ENCODE measurements at regions not wholly inside any gene's neighbourhood (a gene's known extent, or its start where the extent isn't known, plus 50 kb on each side); places are given as distances from the start of the nearest gene placed in this dataset.

- Histone ChIP-seq H3K27me3 (ENCODE audit: control insufficient read depth, insufficient read depth, low read length) (no peaks in the 10 kb centered on the region), H3K4me1 (ENCODE audit: control insufficient read depth, insufficient read depth, low read length) (peaks cover 9% of the 10 kb centered on the region), H3K4me3 (ENCODE audit: low read depth, low read length) (no peak overlapping the region), H3K27ac (ENCODE audit: low read depth, low read length) (no peak overlapping the region), H3K9me3 (ENCODE audit: control insufficient read depth, insufficient read depth, low read length) (no peaks in the 10 kb centered on the region), H3K9ac (ENCODE audit: low read depth, low read length) (no peak overlapping the region), H3K36me3 (ENCODE audit: control insufficient read depth, insufficient read depth, low read length) (no peaks in the 10 kb centered on the region)
Observed at GRCh38 chr14:51561141-51561540, 90.6 kb upstream of the FRMD6 start.

- Histone ChIP-seq H3K27ac (ENCODE audit: low read depth, low read length) (no peak overlapping the region), H3K9me3 (ENCODE audit: control insufficient read depth, insufficient read depth, low read length) (no peaks in the 10 kb centered on the region), H3K36me3 (ENCODE audit: control insufficient read depth, insufficient read depth, low read length) (no peaks in the 10 kb centered on the region), H3K4me3 (ENCODE audit: low read depth, low read length) (no peak overlapping the region), H3K4me1 (ENCODE audit: control insufficient read depth, insufficient read depth, low read length) (peaks cover 9% of the 10 kb centered on the region), H3K9ac (ENCODE audit: low read depth, low read length) (no peak overlapping the region), H3K27me3 (ENCODE audit: control insufficient read depth, insufficient read depth, low read length) (no peaks in the 10 kb centered on the region)
Observed at GRCh38 chr14:51562816-51563215, 88.9 kb upstream of the FRMD6 start.

GRCh38 chr14:51563560-51563959 lies 88.2 kb upstream of the FRMD6 start:
- H3K9ac ChIP-seq (ENCODE audit: low read depth, low read length) = no peak overlapping the region
- no peaks in the 10 kb centered on the region for H3K27me3 ChIP-seq (ENCODE audit: control insufficient read depth, insufficient read depth, low read length)
- no peak overlapping the region for H3K27ac ChIP-seq (ENCODE audit: low read depth, low read length)
- no peaks in the 10 kb centered on the region for H3K9me3 ChIP-seq (ENCODE audit: control insufficient read depth, insufficient read depth, low read length)
- H3K36me3 ChIP-seq (ENCODE audit: control insufficient read depth, insufficient read depth, low read length) = no peaks in the 10 kb centered on the region
- H3K4me1 ChIP-seq (ENCODE audit: control insufficient read depth, insufficient read depth, low read length) = peaks cover 9% of the 10 kb centered on the region
- H3K4me3 ChIP-seq (ENCODE audit: low read depth, low read length) = no peak overlapping the region

- Histone ChIP-seq H3K9ac (ENCODE audit: low read depth, low read length) (no peak overlapping the region), H3K27me3 (ENCODE audit: control insufficient read depth, insufficient read depth, low read length) (no peaks in the 10 kb centered on the region), H3K9me3 (ENCODE audit: control insufficient read depth, insufficient read depth, low read length) (no peaks in the 10 kb centered on the region), H3K4me1 (ENCODE audit: control insufficient read depth, insufficient read depth, low read length) (peaks cover 9% of the 10 kb centered on the region), H3K36me3 (ENCODE audit: control insufficient read depth, insufficient read depth, low read length) (no peaks in the 10 kb centered on the region), H3K4me3 (ENCODE audit: low read depth, low read length) (no peak overlapping the region), H3K27ac (ENCODE audit: low read depth, low read length) (no peak overlapping the region)
Observed at GRCh38 chr14:51564460-51564859, 87.2 kb upstream of the FRMD6 start.

- peaks cover 9% of the 10 kb centered on the region for H3K4me1 ChIP-seq (ENCODE audit: control insufficient read depth, insufficient read depth, low read length)
- no peak overlapping the region for H3K27ac ChIP-seq (ENCODE audit: low read depth, low read length)
- H3K4me3 ChIP-seq (ENCODE audit: low read depth, low read length) = no peak overlapping the region
- no peak overlapping the region for H3K9ac ChIP-seq (ENCODE audit: low read depth, low read length)
- H3K36me3 ChIP-seq (ENCODE audit: control insufficient read depth, insufficient read depth, low read length) = no peaks in the 10 kb centered on the region
- H3K27me3 ChIP-seq (ENCODE audit: control insufficient read depth, insufficient read depth, low read length) = no peaks in the 10 kb centered on the region
- no peaks in the 10 kb centered on the region for H3K9me3 ChIP-seq (ENCODE audit: control insufficient read depth, insufficient read depth, low read length)
Observed at GRCh38 chr14:51564986-51565604, 86.6 kb upstream of the FRMD6 start.

GRCh38 chr14:51566831-51567582 lies 84.7 kb upstream of the FRMD6 start:
- no peaks in the 10 kb centered on the region for H3K36me3 ChIP-seq (ENCODE audit: control insufficient read depth, insufficient read depth, low read length)
- H3K27ac ChIP-seq (ENCODE audit: low read depth, low read length) = no peak overlapping the region
- no peak overlapping the region for H3K9ac ChIP-seq (ENCODE audit: low read depth, low read length)
- H3K9me3 ChIP-seq (ENCODE audit: control insufficient read depth, insufficient read depth, low read length) = no peaks in the 10 kb centered on the region
- peaks cover 9% of the 10 kb centered on the region for H3K4me1 ChIP-seq (ENCODE audit: control insufficient read depth, insufficient read depth, low read length)
- H3K4me3 ChIP-seq (ENCODE audit: low read depth, low read length) = no peak overlapping the region
- no peaks in the 10 kb centered on the region for H3K27me3 ChIP-seq (ENCODE audit: control insufficient read depth, insufficient read depth, low read length)

- Histone ChIP-seq H3K4me3 (ENCODE audit: low read depth, low read length) (no peak overlapping the region), H3K9me3 (ENCODE audit: control insufficient read depth, insufficient read depth, low read length) (no peaks in the 10 kb centered on the region), H3K36me3 (ENCODE audit: control insufficient read depth, insufficient read depth, low read length) (no peaks in the 10 kb centered on the region), H3K27me3 (ENCODE audit: control insufficient read depth, insufficient read depth, low read length) (no peaks in the 10 kb centered on the region), H3K9ac (ENCODE audit: low read depth, low read length) (no peak overlapping the region), H3K27ac (ENCODE audit: low read depth, low read length) (no peak overlapping the region), H3K4me1 (ENCODE audit: control insufficient read depth, insufficient read depth, low read length) (peaks cover 9% of the 10 kb centered on the region)
Observed at GRCh38 chr14:51568366-51568765, 83.3 kb upstream of the FRMD6 start.

GRCh38 chr14:51573607-51574006 lies 78.1 kb upstream of the FRMD6 start:
- no peak overlapping the region for H3K4me3 ChIP-seq (ENCODE audit: low read depth, low read length)
- H3K4me1 ChIP-seq (ENCODE audit: control insufficient read depth, insufficient read depth, low read length) = peaks cover 12% of the 10 kb centered on the region
- no peaks in the 10 kb centered on the region for H3K27me3 ChIP-seq (ENCODE audit: control insufficient read depth, insufficient read depth, low read length)
- no peak overlapping the region for H3K9ac ChIP-seq (ENCODE audit: low read depth, low read length)
- H3K27ac ChIP-seq (ENCODE audit: low read depth, low read length) = no peak overlapping the region
- H3K36me3 ChIP-seq (ENCODE audit: control insufficient read depth, insufficient read depth, low read length) = no peaks in the 10 kb centered on the region
- H3K9me3 ChIP-seq (ENCODE audit: control insufficient read depth, insufficient read depth, low read length) = no peaks in the 10 kb centered on the region

- Histone ChIP-seq H3K9me3 (ENCODE audit: control insufficient read depth, insufficient read depth, low read length) (no peaks in the 10 kb centered on the region), H3K4me1 (ENCODE audit: control insufficient read depth, insufficient read depth, low read length) (peaks cover 12% of the 10 kb centered on the region), H3K27ac (ENCODE audit: low read depth, low read length) (no peak overlapping the region), H3K9ac (ENCODE audit: low read depth, low read length) (no peak overlapping the region), H3K36me3 (ENCODE audit: control insufficient read depth, insufficient read depth, low read length) (no peaks in the 10 kb centered on the region), H3K4me3 (ENCODE audit: low read depth, low read length) (no peak overlapping the region), H3K27me3 (ENCODE audit: control insufficient read depth, insufficient read depth, low read length) (no peaks in the 10 kb centered on the region)
Observed at GRCh38 chr14:51574009-51574408, 77.7 kb upstream of the FRMD6 start.

GRCh38 chr14:51575349-51576116 lies 76.2 kb upstream of the FRMD6 start:
- Histone ChIP-seq H3K4me1 (ENCODE audit: control insufficient read depth, insufficient read depth, low read length) (peaks cover 12% of the 10 kb centered on the region), H3K27ac (ENCODE audit: low read depth, low read length) (peak overlapping the region; percentile 65), H3K36me3 (ENCODE audit: control insufficient read depth, insufficient read depth, low read length) (no peaks in the 10 kb centered on the region), H3K27me3 (ENCODE audit: control insufficient read depth, insufficient read depth, low read length) (no peaks in the 10 kb centered on the region), H3K4me3 (ENCODE audit: low read depth, low read length) (no peak overlapping the region), H3K9ac (ENCODE audit: low read depth, low read length) (no peak overlapping the region), H3K9me3 (ENCODE audit: control insufficient read depth, insufficient read depth, low read length) (no peaks in the 10 kb centered on the region)

- Histone ChIP-seq H3K4me1 (ENCODE audit: control insufficient read depth, insufficient read depth, low read length) (peaks cover 12% of the 10 kb centered on the region), H3K4me3 (ENCODE audit: low read depth, low read length) (no peak overlapping the region), H3K9ac (ENCODE audit: low read depth, low read length) (no peak overlapping the region), H3K27ac (ENCODE audit: low read depth, low read length) (peak overlapping the region; percentile 65), H3K9me3 (ENCODE audit: control insufficient read depth, insufficient read depth, low read length) (no peaks in the 10 kb centered on the region), H3K36me3 (ENCODE audit: control insufficient read depth, insufficient read depth, low read length) (no peaks in the 10 kb centered on the region), H3K27me3 (ENCODE audit: control insufficient read depth, insufficient read depth, low read length) (no peaks in the 10 kb centered on the region)
Observed at GRCh38 chr14:51576117-51576430, 75.6 kb upstream of the FRMD6 start.
